ENCODE measurements at regions not wholly inside any gene's neighbourhood (a gene's known extent, or its start where the extent isn't known, plus 50 kb on each side); places are given as distances from the start of the nearest gene placed in this dataset.

DNA sequence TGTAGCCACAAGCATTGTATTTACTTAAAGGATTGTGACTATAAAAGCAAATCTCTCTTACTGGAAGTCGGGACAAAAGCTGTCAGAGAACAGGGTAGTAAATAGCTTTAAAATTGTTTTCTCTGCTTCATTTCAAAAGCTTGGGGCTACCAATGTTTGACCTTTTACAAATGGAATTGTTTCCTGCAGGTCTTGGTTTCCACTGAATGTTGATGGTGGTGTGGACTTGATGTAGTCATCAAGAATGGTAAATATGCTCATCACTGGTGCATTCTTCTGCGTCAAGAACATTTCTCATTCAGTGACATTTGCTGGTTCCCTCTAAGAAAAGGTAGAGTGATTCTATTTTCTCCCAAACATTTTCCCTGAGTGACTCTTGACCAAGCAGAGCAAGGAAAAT lies 435.4 kb upstream of the KHDRBS2 start:
- TF ChIP-seq, protein P1, sequence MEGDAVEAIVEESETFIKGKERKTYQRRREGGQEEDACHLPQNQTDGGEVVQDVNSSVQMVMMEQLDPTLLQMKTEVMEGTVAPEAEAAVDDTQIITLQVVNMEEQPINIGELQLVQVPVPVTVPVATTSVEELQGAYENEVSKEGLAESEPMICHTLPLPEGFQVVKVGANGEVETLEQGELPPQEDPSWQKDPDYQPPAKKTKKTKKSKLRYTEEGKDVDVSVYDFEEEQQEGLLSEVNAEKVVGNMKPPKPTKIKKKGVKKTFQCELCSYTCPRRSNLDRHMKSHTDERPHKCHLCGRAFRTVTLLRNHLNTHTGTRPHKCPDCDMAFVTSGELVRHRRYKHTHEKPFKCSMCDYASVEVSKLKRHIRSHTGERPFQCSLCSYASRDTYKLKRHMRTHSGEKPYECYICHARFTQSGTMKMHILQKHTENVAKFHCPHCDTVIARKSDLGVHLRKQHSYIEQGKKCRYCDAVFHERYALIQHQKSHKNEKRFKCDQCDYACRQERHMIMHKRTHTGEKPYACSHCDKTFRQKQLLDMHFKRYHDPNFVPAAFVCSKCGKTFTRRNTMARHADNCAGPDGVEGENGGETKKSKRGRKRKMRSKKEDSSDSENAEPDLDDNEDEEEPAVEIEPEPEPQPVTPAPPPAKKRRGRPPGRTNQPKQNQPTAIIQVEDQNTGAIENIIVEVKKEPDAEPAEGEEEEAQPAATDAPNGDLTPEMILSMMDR (IDR thresholded peaks at IDR 0.05): no peak
- TF ChIP-seq ZFX (IDR thresholded peaks at IDR 0.05; ENCODE audit: borderline replicate concordance): no peak

Measured in 22Rv1 (cell line).